Endothelial cell of umbilical vein (primary cell): ENCODE measurements at regions not wholly inside any gene's neighbourhood (a gene's known extent, or its start where the extent isn't known, plus 50 kb on each side); places are given as distances from the start of the nearest gene placed in this dataset.

Experiments used
- BruUV-seq: library from RNA; stranded (reverse); fragments of 400-500 nt; replicated peaks from 2 replicates; lab custom pipeline; 2021; lab: Mats Ljungman, UMichigan
- CTCF ChIA-PET: fragments of 300-600, 350-600 bp; sonication (Branson Sonifier 250); formaldehyde crosslinking; loops from one replicate; lab custom pipeline; 2021; ENCODE audit warnings: antibody characterized with exemption, inconsistent platforms; lab: Charles Lee
- POLR2A ChIA-PET: fragments of 300-600, 350-600 bp; sonication (Branson Sonifier 250); formaldehyde crosslinking; loops from one replicate; lab custom pipeline; 2021; ENCODE audit warnings: antibody characterized with exemption, inconsistent platforms; lab: Charles Lee
- DNase-seq: peaks from one replicate; pipeline ENCODE4 v3.0.0-alpha.2; 2011; ENCODE audit warnings: low read depth, low spot score
- FAIRE-seq: peaks from 2 replicates; lab custom pipeline; 2011; peaks lifted over from hg19 to GRCh38; lab: Jason Lieb, UNC
- H2AFZ ChIP-seq: 2 replicates; pipeline ENCODE4 v1.6.0; 2012; ENCODE audit warnings: low read depth, low read length, control low read depth, inconsistent platforms
- H3K27ac ChIP-seq: 2 replicates; pipeline ENCODE4 v1.5.1; 2011; ENCODE audit warnings: low read depth, mild to moderate bottlenecking, control low read depth, low read length, moderate library complexity; ENCODE audit not compliant: insufficient read depth
- H3K27me3 ChIP-seq, 2 experiments: 2 replicates each; pipeline versions ENCODE4 v1.6.0 to v1.6.1; 2011; ENCODE audit warnings: low read length in 2 of 2, mixed read lengths in 1 of 2; ENCODE audit not compliant: control insufficient read depth in 2 of 2, insufficient read depth in 2 of 2
- H3K36me3 ChIP-seq, 2 experiments: 2 replicates in 1 of 2; 3 replicates in 1 of 2; pipeline ENCODE4 v1.5.1; 2011; ENCODE audit warnings: low read length in 2 of 2, mild to moderate bottlenecking in 1 of 2, moderate library complexity in 1 of 2; ENCODE audit not compliant: control insufficient read depth in 2 of 2, insufficient read depth in 2 of 2; ENCODE audit errors: extremely low read depth in 1 of 2
- H3K4me1 ChIP-seq: 3 replicates; pipeline ENCODE4 v1.5.1; 2011; ENCODE audit warnings: mild to moderate bottlenecking, low read length; ENCODE audit not compliant: control insufficient read depth, insufficient read depth; ENCODE audit errors: extremely low read depth
- H3K4me2 ChIP-seq: 2 replicates; pipeline ENCODE4 v1.6.1; 2011; ENCODE audit warnings: low read length, control low read depth, mixed read lengths; ENCODE audit not compliant: insufficient read depth
- H3K4me3 ChIP-seq, 3 experiments: fragments of 200-600 bp in 1 of 3; sonication (generic), shearing (Covaris generic) in 1 of 3; replicated peaks in 1 of 3; 2 replicates each; pipeline ENCODE4 v1.5.1; 2011 to 2016; ENCODE audit warnings: control low read depth in 3 of 3, low read length in 3 of 3, mild to moderate bottlenecking in 2 of 3, inconsistent platforms in 1 of 3, low read depth in 1 of 3, moderate library complexity in 1 of 3; ENCODE audit not compliant: insufficient read depth in 1 of 3
- H3K79me2 ChIP-seq: 2 replicates; pipeline ENCODE4 v1.6.0; 2012; ENCODE audit warnings: low read length, inconsistent platforms; ENCODE audit not compliant: control insufficient read depth, insufficient read depth
- H3K9ac ChIP-seq: replicated peaks from 2 replicates; pipeline ENCODE3; 2011; ENCODE audit warnings: low read length, control low read depth; ENCODE audit not compliant: insufficient read depth; ENCODE audit errors: extremely low read depth
- H3K9me1 ChIP-seq: replicated peaks from 3 replicates; pipeline ENCODE4 v1.6.0; 2011; ENCODE audit warnings: mild to moderate bottlenecking, low read length; ENCODE audit not compliant: control insufficient read depth, insufficient read depth; ENCODE audit errors: extremely low read depth
- H3K9me3 ChIP-seq: replicated peaks from 2 replicates; pipeline ENCODE4 v1.5.1; 2012; ENCODE audit warnings: low read length, inconsistent platforms; ENCODE audit not compliant: control insufficient read depth, insufficient read depth
- H4K20me1 ChIP-seq: replicated peaks from 2 replicates; pipeline ENCODE3; 2011; ENCODE audit warnings: mild to moderate bottlenecking, low read length; ENCODE audit not compliant: control insufficient read depth, insufficient read depth; ENCODE audit errors: extremely low read depth
- EZH2 ChIP-seq: IDR thresholded peaks from 2 replicates; pipeline ENCODE4 v1.6.1; 2012; ENCODE audit warnings: borderline replicate concordance, low read depth, mild to moderate bottlenecking, moderate library complexity, low read length, inconsistent platforms; ENCODE audit not compliant: severe bottlenecking
- FOS ChIP-seq: IDR thresholded peaks from 2 replicates; pipeline ENCODE4 v1.6.1; 2011; ENCODE audit warnings: mild to moderate bottlenecking, low read length, moderate library complexity, borderline replicate concordance; ENCODE audit not compliant: insufficient read depth
- GATA2 ChIP-seq: IDR thresholded peaks from 2 replicates; pipeline ENCODE4 v1.7.0; 2011; ENCODE audit warnings: low read depth, mild to moderate bottlenecking, moderate library complexity, mixed read lengths, low read length; ENCODE audit not compliant: insufficient read length, insufficient read depth
- JUN ChIP-seq: IDR thresholded peaks from 2 replicates; pipeline ENCODE4 v1.6.1; 2011; ENCODE audit warnings: borderline replicate concordance, low read depth; ENCODE audit not compliant: insufficient read length, insufficient read depth
- POLR2AphosphoS5 ChIP-seq: IDR thresholded peaks from 2 replicates; pipeline ENCODE4 v1.6.1; 2012; ENCODE audit warnings: low read depth, mild to moderate bottlenecking, control low read depth, low read length, moderate library complexity; ENCODE audit not compliant: insufficient read depth
- dilution Hi-C: fragments of 300-500 bp; cut with MboI; formaldehyde crosslinking; loops from one replicate; pipeline ENCODE4 v1.15.0; 2019; ENCODE audit warnings: low sequenced_read_pairs; ENCODE audit not compliant: extremely low pct_ligation_motif_present
- intact Hi-C: fragments of 100-400 bp; cut with micrococcal nuclease; formaldehyde crosslinking; loops from one replicate; pipeline ENCODE4 v1.10.0; 2022
- TF ChIP-seq, protein P1 (sequence below), 2 donors: IDR thresholded peaks; 1 replicate in 1 of 2; 2 replicates in 1 of 2; pipeline ENCODE4 v1.5.1; 2011; ENCODE audit warnings: low read length in 2 of 2, mild to moderate bottlenecking in 2 of 2, moderate library complexity in 2 of 2, control low read depth in 1 of 2, inconsistent platforms in 1 of 2, low read depth in 1 of 2; ENCODE audit not compliant: insufficient read depth in 1 of 2; ENCODE audit errors: extremely low read depth in 1 of 2

DNA sequence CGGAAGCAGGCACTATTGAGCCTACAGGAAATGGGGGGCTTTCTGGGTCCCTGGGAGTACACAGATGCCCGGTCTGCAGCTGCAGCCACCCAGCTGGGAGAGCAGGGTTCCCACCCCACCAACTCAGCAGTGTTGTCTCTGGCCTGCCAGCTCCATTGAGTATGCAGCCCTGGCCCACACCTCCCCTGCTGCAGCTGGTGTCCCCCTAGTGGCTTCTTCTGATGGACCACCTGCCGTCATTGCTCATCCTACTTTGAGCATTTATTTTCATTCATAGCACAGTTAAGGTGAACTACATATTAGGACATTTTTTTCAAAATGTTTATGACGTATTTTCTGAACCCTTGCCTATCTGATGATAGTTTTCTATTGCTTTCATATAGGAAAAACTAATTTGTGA lies 189.8 kb upstream of the LYPLAL1 start:
- peaks cover 0 to 2% of the 10 kb centered on the region in 2 experiments for H3K27me3 ChIP-seq
- no peak overlapping the region for H2AFZ ChIP-seq
- dilution Hi-C loops (no loop called here), intact Hi-C loops (no loop called here)
- peaks cover 3% of the 10 kb centered on the region for H3K9me1 ChIP-seq
- BruUV-seq: no TSS peak
- TF ChIP-seq POLR2AphosphoS5: no peak
- TF ChIP-seq, protein P1, sequence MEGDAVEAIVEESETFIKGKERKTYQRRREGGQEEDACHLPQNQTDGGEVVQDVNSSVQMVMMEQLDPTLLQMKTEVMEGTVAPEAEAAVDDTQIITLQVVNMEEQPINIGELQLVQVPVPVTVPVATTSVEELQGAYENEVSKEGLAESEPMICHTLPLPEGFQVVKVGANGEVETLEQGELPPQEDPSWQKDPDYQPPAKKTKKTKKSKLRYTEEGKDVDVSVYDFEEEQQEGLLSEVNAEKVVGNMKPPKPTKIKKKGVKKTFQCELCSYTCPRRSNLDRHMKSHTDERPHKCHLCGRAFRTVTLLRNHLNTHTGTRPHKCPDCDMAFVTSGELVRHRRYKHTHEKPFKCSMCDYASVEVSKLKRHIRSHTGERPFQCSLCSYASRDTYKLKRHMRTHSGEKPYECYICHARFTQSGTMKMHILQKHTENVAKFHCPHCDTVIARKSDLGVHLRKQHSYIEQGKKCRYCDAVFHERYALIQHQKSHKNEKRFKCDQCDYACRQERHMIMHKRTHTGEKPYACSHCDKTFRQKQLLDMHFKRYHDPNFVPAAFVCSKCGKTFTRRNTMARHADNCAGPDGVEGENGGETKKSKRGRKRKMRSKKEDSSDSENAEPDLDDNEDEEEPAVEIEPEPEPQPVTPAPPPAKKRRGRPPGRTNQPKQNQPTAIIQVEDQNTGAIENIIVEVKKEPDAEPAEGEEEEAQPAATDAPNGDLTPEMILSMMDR (IDR thresholded peaks at IDR 0.05; ENCODE audit: extremely low read depth in 1 of 2, insufficient read depth in 1 of 2, low read depth in 1 of 2, low read length in 2 of 2): peak; percentile 37 to 46
- no peaks in the 10 kb centered on the region for H3K36me3 ChIP-seq
- POLR2A ChIA-PET: no interaction called here
- FAIRE-seq (no peak), DNase-seq (peak; percentile 10)
- no peak overlapping the region for H3K4me3 ChIP-seq
- H3K9me3 ChIP-seq: no peaks in the 10 kb centered on the region
- no peaks in the 10 kb centered on the region for H4K20me1 ChIP-seq
- H3K79me2 ChIP-seq: no peaks in the 10 kb centered on the region
- H3K4me1 ChIP-seq: no peaks in the 10 kb centered on the region
- H3K9ac ChIP-seq: no peak overlapping the region
- H3K4me2 ChIP-seq: no peak overlapping the region
- H3K27ac ChIP-seq: no peak overlapping the region
- CTCF ChIA-PET: interaction anchor here (0.7 kb wide), 1 partner anchor 24 kb away, joined by 3 read pairs; no protein-coding TSS in a partner anchor

- Histone ChIP-seq H3K9me1 (peaks cover 3% of the 10 kb centered on the region), H3K4me3 (no peak overlapping the region), H3K27me3 (peaks cover 0 to 2% of the 10 kb centered on the region in 2 experiments), H3K27ac (no peak overlapping the region), H3K79me2 (no peaks in the 10 kb centered on the region), H3K9ac (no peak overlapping the region), H3K4me2 (no peak overlapping the region), H3K4me1 (no peaks in the 10 kb centered on the region), H4K20me1 (no peaks in the 10 kb centered on the region), H3K36me3 (no peaks in the 10 kb centered on the region), H3K9me3 (no peaks in the 10 kb centered on the region), H2AFZ (no peak overlapping the region)
- ChIA-PET POLR2A (no interaction called here), CTCF (interaction anchor here (0.8 to 1.0 kb wide), 2 partner anchors 22 to 647 kb away, joined by 3 read pairs; no protein-coding TSS in a partner anchor)
- intact Hi-C loops: loop anchor here (5.0 kb wide), 1 partner anchor 638 kb away; the partner anchor contains the start of gene TGFB2
- no peak for FAIRE-seq
- dilution Hi-C loops: no loop called here
- BruUV-seq: no TSS peak
- no peak for DNase-seq
- no peak for TF ChIP-seq GATA2
- no peak for TF ChIP-seq EZH2
- TF ChIP-seq, protein P1 (IDR thresholded peaks at IDR 0.05; ENCODE audit: extremely low read depth in 1 of 2, insufficient read depth in 1 of 2, low read depth in 1 of 2, low read length in 2 of 2): no peak
- TF ChIP-seq FOS: no peak
- TF ChIP-seq JUN: no peak
These were observed 188.2 kb upstream of the LYPLAL1 start for GRCh38 chr1:218985424-218985984.
